HG03575 (cell line): ENCODE measurements at regions not wholly inside any gene's neighbourhood (a gene's known extent, or its start where the extent isn't known, plus 50 kb on each side); places are given as distances from the start of the nearest gene placed in this dataset.

Experiments
- ATAC-seq: cut with Tn5 transposase; IDR thresholded peaks from one replicate; pipeline ENCODE4 v1.9.1; 2021; ENCODE audit not compliant: unreplicated experiment, insufficient number of reproducible peaks, low FRiP score; ENCODE audit errors: extremely low read depth

- ATAC-seq = no peak
Observed at GRCh38 chr6:21500314-21501020, 93.1 kb upstream of the SOX4 start.

- no peak for ATAC-seq
Observed at GRCh38 chr6:21501021-21501354, 92.6 kb upstream of the SOX4 start.

GRCh38 chr6:21501815-21502214, 91.7 kb upstream of the SOX4 start:
- no peak for ATAC-seq

GRCh38 chr6:21502682-21503081, 90.9 kb upstream of the SOX4 start:
- ATAC-seq = no peak

- no peak for ATAC-seq
Observed at GRCh38 chr6:21504790-21505189, 88.8 kb upstream of the SOX4 start.

GRCh38 chr6:21505574-21505990, 88.0 kb upstream of the SOX4 start:
- no peak for ATAC-seq

- ATAC-seq = no peak
Observed at GRCh38 chr6:21506126-21506525, 87.4 kb upstream of the SOX4 start.

GRCh38 chr6:21507811-21508210, 85.7 kb upstream of the SOX4 start:
- no peak for ATAC-seq

- no peak for ATAC-seq
Observed at GRCh38 chr6:21508753-21509152, 84.8 kb upstream of the SOX4 start.

- ATAC-seq = no peak
Observed at GRCh38 chr6:21511891-21512550, 81.5 kb upstream of the SOX4 start.

DNA sequence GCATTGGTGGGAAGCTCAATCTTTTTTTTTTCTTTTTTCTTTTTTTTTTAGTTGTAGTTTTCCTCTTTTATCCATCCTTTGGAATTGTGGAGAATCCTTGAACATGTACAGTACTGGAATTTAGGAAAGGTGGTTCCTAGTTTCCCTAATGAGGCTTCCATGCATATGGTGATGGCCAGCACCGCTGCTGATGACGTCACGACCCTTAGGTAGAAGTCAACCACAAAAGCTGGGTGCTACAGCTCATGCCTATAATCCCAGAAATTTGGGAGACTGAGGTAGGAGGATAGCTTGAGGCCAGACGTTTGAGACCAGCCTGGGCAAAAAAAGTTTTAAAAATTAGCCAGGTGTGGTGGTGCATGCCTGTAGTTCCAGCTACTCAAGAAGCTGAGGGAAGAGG, 79.3 kb upstream of the SOX4 start:
- ATAC-seq = no peak

- no peak for ATAC-seq
Observed at GRCh38 chr6:21518317-21518716, 75.2 kb upstream of the SOX4 start.

GRCh38 chr6:21519642-21520041, 73.9 kb upstream of the SOX4 start:
- no peak for ATAC-seq

GRCh38 chr6:21521276-21521675, 72.3 kb upstream of the SOX4 start:
- ATAC-seq = no peak

DNA sequence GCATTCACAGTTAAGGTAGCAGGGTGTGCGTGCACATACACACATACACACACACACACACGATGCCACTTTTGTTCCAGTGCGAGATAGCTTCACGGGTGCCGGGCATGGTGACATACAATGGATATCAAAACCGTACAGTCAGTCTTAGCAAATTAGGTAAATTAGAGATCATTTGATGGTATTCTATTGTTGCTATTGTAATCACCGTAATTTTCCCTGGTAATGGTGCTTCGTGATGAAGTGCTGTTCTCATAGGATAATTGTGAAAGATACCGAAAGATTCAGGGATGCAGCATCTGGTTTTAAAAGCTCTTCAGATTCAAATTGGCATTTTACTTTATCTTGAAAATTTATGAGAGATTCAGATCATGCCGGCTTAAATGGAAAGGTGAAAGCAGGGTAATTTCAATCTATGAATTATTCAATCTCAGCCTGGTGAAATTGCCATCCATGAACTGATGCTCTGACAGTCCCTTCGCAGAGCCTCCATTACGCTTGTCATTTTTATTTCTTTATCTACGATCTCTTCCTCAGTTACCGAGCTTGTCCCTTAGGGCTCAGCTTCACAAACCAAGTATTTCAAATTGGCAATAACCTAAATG, 71.3 kb upstream of the SOX4 start:
- no peak for ATAC-seq

- ATAC-seq = no peak
Observed at GRCh38 chr6:21522797-21523456, 70.6 kb upstream of the SOX4 start.

- ATAC-seq = no peak
Observed at GRCh38 chr6:21523652-21524051, 69.9 kb upstream of the SOX4 start.

DNA sequence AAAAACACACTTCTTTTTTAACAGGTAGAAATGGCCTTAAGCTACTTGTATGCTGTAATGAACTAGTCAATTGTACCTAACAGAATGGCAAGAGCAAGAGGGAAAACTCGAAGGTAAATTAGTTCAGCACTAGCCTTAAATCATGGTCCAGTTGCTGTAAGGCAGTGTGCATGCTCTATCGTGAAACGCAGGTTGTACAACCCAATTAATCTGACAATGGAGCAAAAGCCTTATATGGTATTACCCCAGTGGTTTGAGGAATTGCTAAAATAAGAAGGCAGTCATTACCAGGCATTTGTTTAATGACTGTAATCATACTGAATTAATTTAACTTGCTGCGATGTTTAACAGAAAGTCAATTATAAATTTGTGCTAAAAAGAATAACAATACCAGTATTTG, 69.3 kb upstream of the SOX4 start:
- ATAC-seq = no peak

DNA sequence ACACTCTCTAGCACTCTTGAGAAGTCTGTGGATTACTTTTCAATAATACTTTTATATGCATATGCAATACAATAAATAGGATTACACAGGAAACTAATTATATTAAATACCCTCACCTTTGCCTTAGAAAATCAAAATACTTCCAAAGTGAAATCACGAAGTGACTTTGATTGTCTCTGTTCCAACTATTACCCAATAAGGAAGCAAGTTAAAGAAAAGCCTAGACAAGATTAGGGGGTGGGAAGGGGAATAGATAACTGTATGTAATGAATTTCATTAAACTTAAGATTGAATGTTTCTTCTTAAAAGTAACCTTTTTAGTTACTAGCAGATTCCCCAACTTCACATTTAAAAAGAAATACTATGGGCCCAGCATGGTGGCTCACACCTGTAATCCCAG, 66.6 kb upstream of the SOX4 start:
- no peak for ATAC-seq

DNA sequence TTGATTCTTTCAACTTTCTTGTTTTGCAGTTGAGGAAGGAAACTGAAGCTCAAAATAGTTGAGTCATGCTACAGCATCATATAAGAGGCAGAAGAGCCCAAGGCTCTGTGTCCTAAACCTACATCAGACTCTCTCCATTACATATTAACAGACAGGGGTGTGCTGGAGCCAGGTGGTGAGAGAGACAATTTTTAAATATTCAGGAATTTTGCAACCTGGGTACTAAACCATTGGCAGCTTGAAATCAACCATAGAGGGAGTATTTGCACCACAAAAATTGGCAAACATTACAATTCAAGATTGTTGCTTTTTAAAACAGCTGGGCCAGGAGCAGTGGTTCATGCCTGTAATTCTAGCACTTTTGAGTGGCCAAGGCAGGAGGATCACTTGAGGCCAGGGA, 65.8 kb upstream of the SOX4 start:
- ATAC-seq = no peak
